HEK293 (cell line): ENCODE measurements at regions not wholly inside any gene's neighbourhood (a gene's known extent, or its start where the extent isn't known, plus 50 kb on each side); places are given as distances from the start of the nearest gene placed in this dataset.

Experiments
- CTCF ChIA-PET: fragments of 350-600 bp; formaldehyde crosslinking; extraction: SDS; loops from one replicate; lab custom pipeline; 2021; ENCODE audit warnings: antibody characterized with exemption; lab: Yijun Ruan, JAX
- POLR2A ChIA-PET: fragments of 300-600 bp; formaldehyde crosslinking; extraction: SDS; loops from one replicate; lab custom pipeline; 2020; ENCODE audit warnings: antibody characterized with exemption, inconsistent platforms; lab: Yijun Ruan, JAX
- H3K27ac ChIP-seq: fragments of 200-500 bp; sonication (Bioruptor generic); 2 replicates; pipeline ENCODE4 v1.5.1; 2014; ENCODE audit warnings: low read depth, low read length, control low read depth, inconsistent platforms; ENCODE audit errors: extremely low read depth
- H3K36me3 ChIP-seq, 2 experiments: fragments of 200-500 bp in 1 of 2; sonication (Bioruptor generic) in 1 of 2; 1 replicate in 1 of 2; 2 replicates in 1 of 2; pipeline ENCODE4 v1.5.1; 2014 to 2017; ENCODE audit warnings: inconsistent platforms in 2 of 2, low read length in 2 of 2; ENCODE audit not compliant: control insufficient read depth in 2 of 2, insufficient read depth in 1 of 2
- H3K4me1 ChIP-seq: fragments of 200-500 bp; sonication (Bioruptor generic); 2 replicates; pipeline ENCODE4 v1.5.1; 2014; ENCODE audit warnings: mild to moderate bottlenecking, low read length, inconsistent platforms; ENCODE audit not compliant: control insufficient read depth, insufficient read depth
- H3K4me3 ChIP-seq: 2 replicates; pipeline ENCODE4 v1.5.1; 2011; ENCODE audit warnings: low read depth, mild to moderate bottlenecking, control low read depth, low read length, moderate library complexity
- H3K9me3 ChIP-seq: fragments of 200-500 bp; sonication (Bioruptor generic); 2 replicates; pipeline ENCODE4 v1.5.1; 2014; ENCODE audit warnings: low read depth, low read length, inconsistent platforms; ENCODE audit not compliant: control insufficient read depth, insufficient read depth
- GFI1B ChIP-seq: fragments of 450-650 bp; formaldehyde crosslinking; IDR thresholded peaks from 2 replicates; pipeline ENCODE4 v1.5.1; 2016; ENCODE audit warnings: missing biosample characterization, missing genetic modification characterization
- OVOL3 ChIP-seq: fragments of 450-650 bp; formaldehyde crosslinking; IDR thresholded peaks from 2 replicates; pipeline ENCODE4 v1.5.1; 2016; ENCODE audit warnings: missing biosample characterization, missing genetic modification characterization
- RBAK ChIP-seq: fragments of 450-650 bp; formaldehyde crosslinking; IDR thresholded peaks from 2 replicates; pipeline ENCODE4 v1.5.1; 2016; ENCODE audit warnings: missing biosample characterization, missing genetic modification characterization
- SALL2 ChIP-seq: fragments of 450-650 bp; formaldehyde crosslinking; IDR thresholded peaks from 2 replicates; pipeline ENCODE4 v1.5.0; 2017; ENCODE audit warnings: missing biosample characterization, mild to moderate bottlenecking, missing genetic modification characterization, borderline replicate concordance
- YY1 ChIP-seq: fragments of 450-650 bp; formaldehyde crosslinking; IDR thresholded peaks from 2 replicates; pipeline ENCODE4 v1.5.1; 2018; ENCODE audit warnings: missing biosample characterization, missing genetic modification characterization
- ZNF274 ChIP-seq, 2 experiments: fragments of 200-500 bp in 1 of 2; fragments of 450-650 bp in 1 of 2; sonication (Bioruptor generic) in 1 of 2; formaldehyde crosslinking in 1 of 2; IDR thresholded peaks; 2 replicates each; pipeline versions ENCODE4 v1.5.1 to v1.6.1; 2014 to 2016; ENCODE audit warnings: borderline replicate concordance in 1 of 2, inconsistent platforms in 1 of 2, low read length in 1 of 2, missing biosample characterization in 1 of 2, missing genetic modification characterization in 1 of 2
- ZNF302 ChIP-seq: fragments of 450-650 bp; formaldehyde crosslinking; IDR thresholded peaks from 2 replicates; pipeline ENCODE4 v1.5.1; 2016; ENCODE audit warnings: missing biosample characterization, missing genetic modification characterization, low read depth
- ZNF324 ChIP-seq: fragments of 450-650 bp; formaldehyde crosslinking; IDR thresholded peaks from 2 replicates; pipeline ENCODE4 v1.5.1; 2016; ENCODE audit warnings: missing biosample characterization, missing genetic modification characterization
- ZNF501 ChIP-seq: fragments of 450-650 bp; formaldehyde crosslinking; IDR thresholded peaks from 2 replicates; pipeline ENCODE4 v1.5.1; 2016; ENCODE audit warnings: missing biosample characterization, missing genetic modification characterization
- TF ChIP-seq, protein P1 (sequence below): fragments of 450-650 bp; formaldehyde crosslinking; IDR thresholded peaks from 2 replicates; pipeline ENCODE4 v1.5.1; 2016; ENCODE audit warnings: missing biosample characterization, missing genetic modification characterization
- TF ChIP-seq, protein P2 (sequence below): sonication (generic); formaldehyde crosslinking; IDR thresholded peaks from 2 replicates; pipeline ENCODE4 v1.8.1; 2022; ENCODE audit warnings: mild to moderate bottlenecking, moderate library complexity, missing genetic modification reagents
- TF ChIP-seq, protein P3 (sequence below): fragments of 450-650 bp; formaldehyde crosslinking; optimal IDR thresholded peaks from 2 replicates; pipeline ENCODE3; 2016; ENCODE audit warnings: missing biosample characterization, mild to moderate bottlenecking, missing genetic modification characterization
- TF ChIP-seq, protein P4 (sequence below): fragments of 450-650 bp; formaldehyde crosslinking; IDR thresholded peaks from 2 replicates; pipeline ENCODE4 v1.5.1; 2016; ENCODE audit warnings: missing biosample characterization, missing genetic modification characterization
- TF ChIP-seq, protein P5 (sequence below): fragments of 450-650 bp; formaldehyde crosslinking; IDR thresholded peaks from 2 replicates; pipeline ENCODE4 v1.5.1; 2016; ENCODE audit warnings: missing biosample characterization, missing genetic modification characterization

DNA sequence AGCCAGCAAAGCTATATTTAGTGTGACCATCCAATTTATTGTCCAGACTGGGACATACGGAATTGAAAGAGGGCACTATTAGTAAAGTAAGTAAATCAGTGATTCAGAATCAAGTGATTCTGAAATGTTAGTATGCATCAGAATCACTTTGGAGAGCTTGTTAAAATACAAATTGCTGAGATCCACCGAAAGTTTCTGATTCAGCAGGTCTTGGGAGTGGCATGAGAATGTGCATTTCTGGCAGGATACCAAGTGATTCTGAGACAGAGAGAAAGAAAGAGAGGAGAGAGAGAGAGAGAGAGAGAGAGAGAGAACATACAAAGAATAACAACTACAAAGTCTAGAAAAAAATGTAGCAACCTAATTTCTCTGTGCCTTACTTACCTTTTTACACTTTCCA is 65.4 kb upstream of the ASTN2 start (continued):
- TF ChIP-seq ZNF274 (IDR thresholded peaks at IDR 0.05; ENCODE audit: low read length): no peak
- TF ChIP-seq ZNF274 (tag by site-specific recombination; IDR thresholded peaks at IDR 0.05; ENCODE audit: borderline replicate concordance): no peak
- TF ChIP-seq OVOL3 (tag by site-specific recombination): no peak
- no peak for TF ChIP-seq ZNF501 (tag by site-specific recombination)

DNA sequence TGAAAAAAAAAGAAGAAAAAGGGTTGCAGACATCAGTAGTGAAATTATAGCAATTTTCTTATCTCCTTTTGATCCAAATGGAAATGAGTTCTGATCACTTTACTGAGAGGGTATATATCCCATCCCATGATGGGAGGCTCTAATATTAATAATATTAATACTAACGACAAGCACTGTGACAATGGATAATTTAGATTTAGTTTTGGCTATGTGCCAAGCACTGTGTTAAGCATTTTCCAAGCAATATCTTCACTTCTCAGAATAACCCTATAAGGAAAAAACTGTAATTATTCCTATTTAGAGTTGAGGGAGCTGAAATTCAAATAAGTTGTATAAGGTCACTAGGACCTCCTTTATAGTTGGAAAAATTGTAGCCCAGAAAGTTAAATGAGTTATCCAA is 58.4 kb upstream of the ASTN2 start:
- CTCF ChIA-PET: interaction anchor here (1.3 kb wide), 1 partner anchor 14 kb away, joined by 6 read pairs; no protein-coding TSS in a partner anchor
- no peaks in the 10 kb centered on the region for H3K9me3 ChIP-seq
- no peak overlapping the region for H3K4me3 ChIP-seq
- TF ChIP-seq, protein P1, sequence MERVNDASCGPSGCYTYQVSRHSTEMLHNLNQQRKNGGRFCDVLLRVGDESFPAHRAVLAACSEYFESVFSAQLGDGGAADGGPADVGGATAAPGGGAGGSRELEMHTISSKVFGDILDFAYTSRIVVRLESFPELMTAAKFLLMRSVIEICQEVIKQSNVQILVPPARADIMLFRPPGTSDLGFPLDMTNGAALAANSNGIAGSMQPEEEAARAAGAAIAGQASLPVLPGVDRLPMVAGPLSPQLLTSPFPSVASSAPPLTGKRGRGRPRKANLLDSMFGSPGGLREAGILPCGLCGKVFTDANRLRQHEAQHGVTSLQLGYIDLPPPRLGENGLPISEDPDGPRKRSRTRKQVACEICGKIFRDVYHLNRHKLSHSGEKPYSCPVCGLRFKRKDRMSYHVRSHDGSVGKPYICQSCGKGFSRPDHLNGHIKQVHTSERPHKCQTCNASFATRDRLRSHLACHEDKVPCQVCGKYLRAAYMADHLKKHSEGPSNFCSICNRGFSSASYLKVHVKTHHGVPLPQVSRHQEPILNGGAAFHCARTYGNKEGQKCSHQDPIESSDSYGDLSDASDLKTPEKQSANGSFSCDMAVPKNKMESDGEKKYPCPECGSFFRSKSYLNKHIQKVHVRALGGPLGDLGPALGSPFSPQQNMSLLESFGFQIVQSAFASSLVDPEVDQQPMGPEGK (tag by site-specific recombination): no peak
- no peak for TF ChIP-seq SALL2
- TF ChIP-seq, protein P2, sequence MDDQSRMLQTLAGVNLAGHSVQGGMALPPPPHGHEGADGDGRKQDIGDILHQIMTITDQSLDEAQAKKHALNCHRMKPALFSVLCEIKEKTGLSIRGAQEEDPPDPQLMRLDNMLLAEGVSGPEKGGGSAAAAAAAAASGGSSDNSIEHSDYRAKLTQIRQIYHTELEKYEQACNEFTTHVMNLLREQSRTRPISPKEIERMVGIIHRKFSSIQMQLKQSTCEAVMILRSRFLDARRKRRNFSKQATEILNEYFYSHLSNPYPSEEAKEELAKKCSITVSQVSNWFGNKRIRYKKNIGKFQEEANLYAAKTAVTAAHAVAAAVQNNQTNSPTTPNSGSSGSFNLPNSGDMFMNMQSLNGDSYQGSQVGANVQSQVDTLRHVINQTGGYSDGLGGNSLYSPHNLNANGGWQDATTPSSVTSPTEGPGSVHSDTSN (CRISPR knock-in tag): no peak
- no peak for TF ChIP-seq GFI1B (tag by site-specific recombination)
- no peak for TF ChIP-seq ZNF302 (tag by site-specific recombination)
- TF ChIP-seq YY1 (tag by site-specific recombination): no peak
- TF ChIP-seq, all 188 proteins: peak for 0
- no peak overlapping the region for H3K27ac ChIP-seq
- POLR2A ChIA-PET: no interaction called here
- no peaks in the 10 kb centered on the region for H3K36me3 ChIP-seq
- H3K4me1 ChIP-seq: no peaks in the 10 kb centered on the region; the same call in 1 of the 2 replicates

DNA sequence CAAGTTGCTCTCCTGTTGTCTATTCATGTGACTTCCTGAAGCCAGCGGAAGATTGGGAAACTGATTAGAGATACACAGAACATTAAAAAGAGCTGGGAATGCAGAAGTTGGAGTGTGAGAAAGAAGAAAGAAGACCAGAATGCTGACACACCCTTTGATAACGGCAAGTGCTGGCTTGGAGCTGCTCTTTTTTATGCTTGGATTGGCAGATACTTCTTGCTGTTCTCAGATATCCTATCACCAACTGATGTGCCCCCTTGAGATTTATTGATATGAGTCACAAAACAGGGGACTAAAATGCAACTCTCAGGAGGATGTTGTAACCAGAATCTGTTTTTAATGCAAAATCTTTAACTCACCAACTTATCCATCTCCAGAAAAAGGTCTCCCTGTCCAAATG is 56.0 kb upstream of the ASTN2 start:
- ChIA-PET POLR2A (no interaction called here), CTCF (interaction anchor here (0.6 to 0.9 kb wide), 3 partner anchors 17 to 126 kb away, joined by 3 read pairs; no protein-coding TSS in a partner anchor)
- H3K4me1 ChIP-seq: no peaks in the 10 kb centered on the region; the same call in 1 of the 2 replicates
- no peaks in the 10 kb centered on the region for H3K36me3 ChIP-seq
- no peak overlapping the region for H3K27ac ChIP-seq
- no peaks in the 10 kb centered on the region for H3K9me3 ChIP-seq
- no peak overlapping the region for H3K4me3 ChIP-seq
- TF ChIP-seq, protein P3, sequence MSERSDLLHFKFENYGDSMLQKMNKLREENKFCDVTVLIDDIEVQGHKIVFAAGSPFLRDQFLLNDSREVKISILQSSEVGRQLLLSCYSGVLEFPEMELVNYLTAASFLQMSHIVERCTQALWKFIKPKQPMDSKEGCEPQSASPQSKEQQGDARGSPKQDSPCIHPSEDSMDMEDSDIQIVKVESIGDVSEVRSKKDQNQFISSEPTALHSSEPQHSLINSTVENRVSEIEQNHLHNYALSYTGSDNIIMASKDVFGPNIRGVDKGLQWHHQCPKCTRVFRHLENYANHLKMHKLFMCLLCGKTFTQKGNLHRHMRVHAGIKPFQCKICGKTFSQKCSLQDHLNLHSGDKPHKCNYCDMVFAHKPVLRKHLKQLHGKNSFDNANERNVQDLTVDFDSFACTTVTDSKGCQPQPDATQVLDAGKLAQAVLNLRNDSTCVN (tag by site-specific recombination): no peak

DNA sequence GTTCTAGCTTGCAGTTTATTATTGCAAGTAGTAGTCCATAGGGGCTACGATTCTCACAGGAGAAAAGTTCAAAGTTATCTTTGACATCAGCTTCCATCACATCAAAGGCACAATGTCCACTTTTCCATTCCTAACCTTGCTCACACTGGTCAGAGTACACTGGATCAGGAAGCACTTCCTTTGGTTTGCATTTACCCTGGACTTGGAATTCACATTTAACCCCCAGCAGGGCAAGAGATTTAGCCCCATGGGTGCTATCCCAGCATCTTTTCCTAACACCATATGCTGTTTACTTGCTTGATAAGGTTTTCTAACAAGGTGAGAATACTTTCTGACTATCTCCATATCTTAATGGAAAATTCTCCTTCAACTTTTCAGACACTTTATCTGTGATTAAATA is 55.6 kb upstream of the ASTN2 start:
- Histone ChIP-seq H3K4me3 (no peak overlapping the region), H3K36me3 (no peaks in the 10 kb centered on the region), H3K4me1 (no peaks in the 10 kb centered on the region; the same call in 1 of the 2 replicates), H3K27ac (no peak overlapping the region), H3K9me3 (no peaks in the 10 kb centered on the region)
- ChIA-PET POLR2A (no interaction called here), CTCF (interaction anchor here (0.7 to 0.9 kb wide), 2 partner anchors 17 to 57 kb away, joined by 3 read pairs; no protein-coding TSS in a partner anchor)
- no peak for TF ChIP-seq RBAK

DNA sequence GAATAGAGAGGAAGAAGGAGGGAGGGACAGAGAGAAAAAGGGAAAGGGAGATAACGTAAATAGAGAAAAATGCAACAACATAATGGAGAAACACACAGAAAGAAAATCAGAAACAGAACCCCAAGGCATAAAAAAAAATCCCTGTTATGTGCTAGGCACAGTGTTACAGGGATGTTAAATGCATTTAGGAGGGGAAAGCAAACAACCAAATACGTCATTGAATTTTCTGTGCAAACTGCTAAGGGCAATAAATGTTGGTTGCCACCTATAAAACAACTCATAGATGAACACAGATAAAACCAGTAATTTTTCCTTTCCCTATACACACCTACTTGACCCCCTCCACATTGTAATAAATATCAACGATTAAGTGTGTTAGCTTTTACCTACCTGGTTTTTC is 51.3 kb upstream of the ASTN2 start:
- H3K9me3 ChIP-seq: no peaks in the 10 kb centered on the region
- POLR2A ChIA-PET: no interaction called here
- H3K27ac ChIP-seq: no peak overlapping the region
- no peak overlapping the region for H3K4me3 ChIP-seq
- H3K36me3 ChIP-seq: no peaks in the 10 kb centered on the region
- H3K4me1 ChIP-seq: no peaks in the 10 kb centered on the region; the same call in 1 of the 2 replicates
- CTCF ChIA-PET: interaction anchor here (1.1 kb wide), 2 partner anchors 21 to 90 kb away, joined by 3 to 4 read pairs; no protein-coding TSS in a partner anchor
- no peak for TF ChIP-seq ZNF324 (tag by site-specific recombination)
- TF ChIP-seq, protein P4, sequence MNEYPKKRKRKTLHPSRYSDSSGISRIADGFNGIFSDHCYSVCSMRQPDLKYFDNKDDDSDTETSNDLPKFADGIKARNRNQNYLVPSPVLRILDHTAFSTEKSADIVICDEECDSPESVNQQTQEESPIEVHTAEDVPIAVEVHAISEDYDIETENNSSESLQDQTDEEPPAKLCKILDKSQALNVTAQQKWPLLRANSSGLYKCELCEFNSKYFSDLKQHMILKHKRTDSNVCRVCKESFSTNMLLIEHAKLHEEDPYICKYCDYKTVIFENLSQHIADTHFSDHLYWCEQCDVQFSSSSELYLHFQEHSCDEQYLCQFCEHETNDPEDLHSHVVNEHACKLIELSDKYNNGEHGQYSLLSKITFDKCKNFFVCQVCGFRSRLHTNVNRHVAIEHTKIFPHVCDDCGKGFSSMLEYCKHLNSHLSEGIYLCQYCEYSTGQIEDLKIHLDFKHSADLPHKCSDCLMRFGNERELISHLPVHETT (tag by site-specific recombination): no peak
- TF ChIP-seq, protein P5, sequence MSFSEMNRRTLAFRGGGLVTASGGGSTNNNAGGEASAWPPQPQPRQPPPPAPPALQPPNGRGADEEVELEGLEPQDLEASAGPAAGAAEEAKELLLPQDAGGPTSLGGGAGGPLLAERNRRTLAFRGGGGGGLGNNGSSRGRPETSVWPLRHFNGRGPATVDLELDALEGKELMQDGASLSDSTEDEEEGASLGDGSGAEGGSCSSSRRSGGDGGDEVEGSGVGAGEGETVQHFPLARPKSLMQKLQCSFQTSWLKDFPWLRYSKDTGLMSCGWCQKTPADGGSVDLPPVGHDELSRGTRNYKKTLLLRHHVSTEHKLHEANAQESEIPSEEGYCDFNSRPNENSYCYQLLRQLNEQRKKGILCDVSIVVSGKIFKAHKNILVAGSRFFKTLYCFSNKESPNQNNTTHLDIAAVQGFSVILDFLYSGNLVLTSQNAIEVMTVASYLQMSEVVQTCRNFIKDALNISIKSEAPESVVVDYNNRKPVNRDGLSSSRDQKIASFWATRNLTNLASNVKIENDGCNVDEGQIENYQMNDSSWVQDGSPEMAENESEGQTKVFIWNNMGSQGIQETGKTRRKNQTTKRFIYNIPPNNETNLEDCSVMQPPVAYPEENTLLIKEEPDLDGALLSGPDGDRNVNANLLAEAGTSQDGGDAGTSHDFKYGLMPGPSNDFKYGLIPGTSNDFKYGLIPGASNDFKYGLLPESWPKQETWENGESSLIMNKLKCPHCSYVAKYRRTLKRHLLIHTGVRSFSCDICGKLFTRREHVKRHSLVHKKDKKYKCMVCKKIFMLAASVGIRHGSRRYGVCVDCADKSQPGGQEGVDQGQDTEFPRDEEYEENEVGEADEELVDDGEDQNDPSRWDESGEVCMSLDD: no peak
